H9 (cell line): ENCODE measurements at regions not wholly inside any gene's neighbourhood (a gene's known extent, or its start where the extent isn't known, plus 50 kb on each side); places are given as distances from the start of the nearest gene placed in this dataset.

Source experiments
- DNase-seq: peaks from one replicate; pipeline ENCODE4 v3.0.0-alpha.2; 2017
- H2AFZ ChIP-seq: one replicate; pipeline ENCODE4 v1.6.1; 2013; ENCODE audit warnings: mild to moderate bottlenecking, low read length, control low read depth, moderate library complexity
- H2AK5ac ChIP-seq: 2 replicates; pipeline ENCODE4 v1.6.1; 2013; ENCODE audit warnings: low read length, control low read depth, mixed read lengths; ENCODE audit not compliant: insufficient read length
- H2BK120ac ChIP-seq: one replicate; pipeline ENCODE4 v1.6.1; 2013; ENCODE audit warnings: low read depth, mild to moderate bottlenecking, low read length, control low read depth, inconsistent platforms; ENCODE audit not compliant: poor library complexity, severe bottlenecking
- H2BK12ac ChIP-seq: 2 replicates; pipeline ENCODE4 v1.6.1; 2013; ENCODE audit warnings: low read length, control low read depth, mixed read lengths, low read depth; ENCODE audit not compliant: insufficient read length
- H2BK15ac ChIP-seq: 2 replicates; pipeline ENCODE4 v1.6.1; 2013; ENCODE audit warnings: low read depth, low read length, control low read depth
- H2BK20ac ChIP-seq: one replicate; pipeline ENCODE4 v1.6.1; 2013; ENCODE audit warnings: low read depth, mild to moderate bottlenecking, low read length, control low read depth, inconsistent platforms; ENCODE audit not compliant: poor library complexity, severe bottlenecking
- H2BK5ac ChIP-seq: 2 replicates; pipeline ENCODE4 v1.6.1; 2013; ENCODE audit warnings: low read length, control low read depth, mixed read lengths; ENCODE audit not compliant: insufficient read length
- H3K14ac ChIP-seq: 2 replicates; pipeline ENCODE4 v1.6.1; 2013; ENCODE audit warnings: low read length, control low read depth; ENCODE audit not compliant: insufficient read depth
- H3K18ac ChIP-seq: 2 replicates; pipeline ENCODE4 v1.6.1; 2013; ENCODE audit warnings: low read depth, mild to moderate bottlenecking, mixed read lengths, low read length, control low read depth; ENCODE audit not compliant: insufficient read length
- H3K23ac ChIP-seq: 2 replicates; pipeline ENCODE4 v1.6.1; 2013; ENCODE audit warnings: low read length, control low read depth, mixed read lengths, low read depth; ENCODE audit not compliant: insufficient read length
- H3K23me2 ChIP-seq: 2 replicates; pipeline ENCODE4 v1.6.1; 2013; ENCODE audit warnings: low read depth, mild to moderate bottlenecking, mixed read lengths, low read length, control low read depth; ENCODE audit not compliant: insufficient read length, poor library complexity, severe bottlenecking
- H3K27ac ChIP-seq: 2 replicates; pipeline ENCODE4 v1.5.1; 2013; ENCODE audit warnings: low read length, control low read depth, mixed read lengths, low read depth; ENCODE audit not compliant: insufficient read length
- H3K27me3 ChIP-seq: 2 replicates; pipeline ENCODE4 v1.6.1; 2013; ENCODE audit warnings: low read length, control low read depth, inconsistent platforms; ENCODE audit not compliant: insufficient read depth
- H3K4ac ChIP-seq: 2 replicates; pipeline ENCODE4 v1.6.1; 2013; ENCODE audit warnings: low read depth, mild to moderate bottlenecking, control low read depth, inconsistent platforms, low read length, moderate library complexity
- H3K4me1 ChIP-seq: 2 replicates; pipeline ENCODE4 v1.6.1; 2013; ENCODE audit warnings: low read length, control low read depth, inconsistent platforms; ENCODE audit not compliant: insufficient read depth
- H3K4me2 ChIP-seq: 2 replicates; pipeline ENCODE4 v1.6.1; 2013; ENCODE audit warnings: low read length, control low read depth, mixed read lengths; ENCODE audit not compliant: insufficient read length, insufficient read depth
- H3K56ac ChIP-seq: 2 replicates; pipeline ENCODE4 v1.6.1; 2013; ENCODE audit warnings: low read depth, mild to moderate bottlenecking, mixed read lengths, low read length, control low read depth; ENCODE audit not compliant: insufficient read length
- H3K79me1 ChIP-seq: 2 replicates; pipeline ENCODE4 v1.6.1; 2013; ENCODE audit warnings: low read depth, mild to moderate bottlenecking, moderate library complexity, low read length, control low read depth, inconsistent platforms; ENCODE audit not compliant: insufficient read depth, poor library complexity, severe bottlenecking
- H3K79me2 ChIP-seq: 2 replicates; pipeline ENCODE4 v1.6.1; 2013; ENCODE audit warnings: low read length, control low read depth, inconsistent platforms; ENCODE audit not compliant: insufficient read depth
- H3K9ac ChIP-seq: 2 replicates; pipeline ENCODE4 v1.6.1; 2013; ENCODE audit warnings: low read length, control low read depth, mixed read lengths; ENCODE audit not compliant: insufficient read length; ENCODE audit errors: extremely low read depth
- H3K9me3 ChIP-seq: one replicate; pipeline ENCODE4 v1.6.1; 2013; ENCODE audit warnings: low read depth, low read length, inconsistent platforms; ENCODE audit not compliant: control insufficient read depth
- H3T11ph ChIP-seq: one replicate; pipeline ENCODE4 v1.6.1; 2013; ENCODE audit warnings: mild to moderate bottlenecking, low read length, control low read depth, inconsistent platforms
- H4K20me1 ChIP-seq: one replicate; pipeline ENCODE4 v1.6.1; 2013; ENCODE audit not compliant: control insufficient read depth, insufficient read length, insufficient read depth
- H4K5ac ChIP-seq: 2 replicates; pipeline ENCODE4 v1.6.1; 2013; ENCODE audit warnings: low read depth, mild to moderate bottlenecking, mixed read lengths, low read length, control low read depth; ENCODE audit not compliant: insufficient read length
- H4K8ac ChIP-seq: replicated peaks from 2 replicates; pipeline ENCODE4 v1.6.1; 2013; ENCODE audit warnings: low read length, control low read depth, mixed read lengths, low read depth; ENCODE audit not compliant: insufficient read length
- H4K91ac ChIP-seq: 2 replicates; pipeline ENCODE4 v1.6.1; 2013; ENCODE audit warnings: low read depth, mild to moderate bottlenecking, moderate library complexity, mixed read lengths, low read length, control low read depth; ENCODE audit not compliant: insufficient read length
- H3K27ac Mint-ChIP-seq, 3 experiments: 2 replicates in 2 of 3; 3 replicates in 1 of 3; pipeline ENCODE4 v1.8.0; 2020 to 2021; ENCODE audit warnings: mixed read lengths in 3 of 3, mild to moderate bottlenecking in 1 of 3, moderate library complexity in 1 of 3
- H3K27me3 Mint-ChIP-seq: 2 replicates; pipeline ENCODE4 v1.8.0; 2021; ENCODE audit warnings: low read depth, mild to moderate bottlenecking, moderate library complexity, mixed read lengths
- H3K36me3 Mint-ChIP-seq, 3 experiments: 2 replicates in 2 of 3; 3 replicates in 1 of 3; pipeline ENCODE4 v1.8.0; 2020 to 2021; ENCODE audit warnings: low read depth in 3 of 3, mixed read lengths in 3 of 3; ENCODE audit not compliant: insufficient read depth in 1 of 3
- H3K4me1 Mint-ChIP-seq, 2 experiments: 2 replicates each; pipeline ENCODE4 v1.8.0; 2020; ENCODE audit warnings: mixed read lengths in 2 of 2
- H3K4me3 Mint-ChIP-seq, 2 experiments: 2 replicates in 1 of 2; 3 replicates in 1 of 2; pipeline ENCODE4 v1.8.0; 2020 to 2021; ENCODE audit warnings: mild to moderate bottlenecking in 2 of 2, mixed read lengths in 2 of 2, moderate library complexity in 1 of 2
- H3K9me3 Mint-ChIP-seq, 2 experiments: 2 replicates in 1 of 2; 3 replicates in 1 of 2; pipeline ENCODE4 v1.8.0; 2020; ENCODE audit warnings: mild to moderate bottlenecking in 2 of 2, mixed read lengths in 2 of 2, moderate library complexity in 1 of 2
- WGBS: extraction: QIAGEN DNeasy Blood & Tissue Kit; methylation state at CpG from one replicate; pipeline ENCODE4 v1.1.7; 2013; ENCODE audit warnings: missing lambda C conversion rate, low lambda C conversion rate, mixed read lengths; ENCODE audit not compliant: insufficient read length; ENCODE audit errors: extremely low coverage; 5-methylcytosine and 5-hydroxymethylcytosine counted together
- TF ChIP-seq, protein P1 (sequence below): fragments of 200-600 bp; sonication (generic); conservative IDR thresholded peaks from 3 replicates; pipeline ENCODE4 v1.8.0; 2021; ENCODE audit warnings: antibody characterized with exemption, mild to moderate bottlenecking

DNA sequence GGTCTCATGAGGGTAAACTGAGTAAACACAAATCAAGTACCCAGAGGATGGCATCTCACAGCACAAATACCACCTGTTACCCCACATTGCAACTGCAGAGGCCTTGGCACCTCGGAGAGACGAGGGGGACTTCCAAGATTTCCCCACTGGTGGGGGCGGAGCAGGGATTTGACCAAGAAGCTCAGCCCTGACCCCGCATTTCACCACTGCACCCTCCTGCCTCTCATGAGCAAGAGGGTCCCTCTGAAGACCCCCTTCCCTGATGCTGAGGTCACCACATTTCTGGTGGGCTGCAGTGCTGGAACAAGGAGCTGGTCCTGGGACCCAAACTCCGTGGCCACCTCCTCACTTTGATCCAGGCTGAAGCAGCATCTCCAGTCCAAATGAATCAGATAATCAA is 342.4 kb downstream of the NPHP4 start:
- H4K91ac ChIP-seq = no peak overlapping the region
- no peak overlapping the region for H2BK120ac ChIP-seq
- no peak overlapping the region for H3K4ac ChIP-seq
- H3K9me3 ChIP-seq = no peaks in the 10 kb centered on the region
- H3K27ac ChIP-seq = no peak overlapping the region
- no peak overlapping the region for H3K18ac ChIP-seq
- H3K4me2 ChIP-seq = no peak overlapping the region
- Mint-ChIP-seq H3K27ac (no peak overlapping the region), H3K27me3 (peaks cover 24% of the 10 kb centered on the region), H3K4me1 (peaks cover 19 to 23% of the 10 kb centered on the region in 2 experiments), H3K4me3 (no peak overlapping the region), H3K36me3 (no peaks in the 10 kb centered on the region; a peak in 1 of 7 replicates), H3K9me3 (peaks cover 0 to 7% of the 10 kb centered on the region in 2 experiments; a peak in 3 of 5 replicates)
- no peak overlapping the region for H3K9ac ChIP-seq
- H3T11ph ChIP-seq = no peak overlapping the region
- TF ChIP-seq, protein P1, sequence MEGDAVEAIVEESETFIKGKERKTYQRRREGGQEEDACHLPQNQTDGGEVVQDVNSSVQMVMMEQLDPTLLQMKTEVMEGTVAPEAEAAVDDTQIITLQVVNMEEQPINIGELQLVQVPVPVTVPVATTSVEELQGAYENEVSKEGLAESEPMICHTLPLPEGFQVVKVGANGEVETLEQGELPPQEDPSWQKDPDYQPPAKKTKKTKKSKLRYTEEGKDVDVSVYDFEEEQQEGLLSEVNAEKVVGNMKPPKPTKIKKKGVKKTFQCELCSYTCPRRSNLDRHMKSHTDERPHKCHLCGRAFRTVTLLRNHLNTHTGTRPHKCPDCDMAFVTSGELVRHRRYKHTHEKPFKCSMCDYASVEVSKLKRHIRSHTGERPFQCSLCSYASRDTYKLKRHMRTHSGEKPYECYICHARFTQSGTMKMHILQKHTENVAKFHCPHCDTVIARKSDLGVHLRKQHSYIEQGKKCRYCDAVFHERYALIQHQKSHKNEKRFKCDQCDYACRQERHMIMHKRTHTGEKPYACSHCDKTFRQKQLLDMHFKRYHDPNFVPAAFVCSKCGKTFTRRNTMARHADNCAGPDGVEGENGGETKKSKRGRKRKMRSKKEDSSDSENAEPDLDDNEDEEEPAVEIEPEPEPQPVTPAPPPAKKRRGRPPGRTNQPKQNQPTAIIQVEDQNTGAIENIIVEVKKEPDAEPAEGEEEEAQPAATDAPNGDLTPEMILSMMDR = no peak
- no CpG with 5 or more reads among the region's 5 CpGs for WGBS
- H2BK20ac ChIP-seq = no peak overlapping the region
- H3K23ac ChIP-seq = no peak overlapping the region
- H2BK15ac ChIP-seq = no peak overlapping the region
- H4K5ac ChIP-seq = no peak overlapping the region
- H4K20me1 ChIP-seq = no peaks in the 10 kb centered on the region
- no peaks in the 10 kb centered on the region for H3K79me1 ChIP-seq
- H2BK5ac ChIP-seq = no peak overlapping the region
- peaks cover 5% of the 10 kb centered on the region; the same call in 1 of the 2 replicates for H3K4me1 ChIP-seq
- no peaks in the 10 kb centered on the region for H3K23me2 ChIP-seq
- H3K56ac ChIP-seq = no peak overlapping the region
- H3K14ac ChIP-seq = no peak overlapping the region
- H2AFZ ChIP-seq = no peak overlapping the region
- H2AK5ac ChIP-seq = no peak overlapping the region
- H3K27me3 ChIP-seq = no peaks in the 10 kb centered on the region
- DNase-seq = no peak
- no peak overlapping the region for H4K8ac ChIP-seq
- H2BK12ac ChIP-seq = no peak overlapping the region
- H3K79me2 ChIP-seq = no peaks in the 10 kb centered on the region
